SIG-M5 treated with dmso at 0.1 percent for 504 hours (cell line): ENCODE measurements at regions not wholly inside any gene's neighbourhood (a gene's known extent, or its start where the extent isn't known, plus 50 kb on each side); places are given as distances from the start of the nearest gene placed in this dataset.
"Not testable (repeated sequence)": the region's sequence is repeated elsewhere in the genome, so short reads cannot be mapped to it uniquely, and the experiment has no call there.

Experiments used
- DNase-seq: peaks from one replicate; lab custom pipeline; 2025; ENCODE audit not compliant: unreplicated experiment; lab: John Stamatoyannopoulos, UW

GRCh38 chr2:186164325-186164724 is 321.7 kb upstream of the ZC3H15 start:
- no peak for DNase-seq

GRCh38 chr2:186170693-186171092 is 315.4 kb upstream of the ZC3H15 start:
- no peak for DNase-seq

- DNase-seq: no peak
Observed at GRCh38 chr2:186181625-186182024, 304.4 kb upstream of the ZC3H15 start.

- DNase-seq: not testable (repeated sequence)
Observed at GRCh38 chr2:186182366-186182765, 303.7 kb upstream of the ZC3H15 start.

- DNase-seq: no peak
Observed at GRCh38 chr2:186183406-186183805, 302.7 kb upstream of the ZC3H15 start.

GRCh38 chr2:186187854-186188253 is 298.2 kb upstream of the ZC3H15 start:
- no peak for DNase-seq

- no peak for DNase-seq
Observed at GRCh38 chr2:186189816-186190215, 296.2 kb upstream of the ZC3H15 start.

GRCh38 chr2:186195696-186196095 is 290.4 kb upstream of the ZC3H15 start:
- no peak for DNase-seq

- DNase-seq: no peak
Observed at GRCh38 chr2:186197955-186198354, 288.1 kb upstream of the ZC3H15 start.

- DNase-seq: no peak
Observed at GRCh38 chr2:186199029-186199428, 287.0 kb upstream of the ZC3H15 start.

- DNase-seq: no peak
Observed at GRCh38 chr2:186201371-186201770, 284.7 kb upstream of the ZC3H15 start.

GRCh38 chr2:186205254-186205911 is 280.7 kb upstream of the ZC3H15 start:
- DNase-seq: peak; percentile 54

GRCh38 chr2:186209532-186209931 is 276.5 kb upstream of the ZC3H15 start:
- no peak for DNase-seq

GRCh38 chr2:186220409-186220808 is 265.7 kb upstream of the ZC3H15 start:
- no peak for DNase-seq

- DNase-seq: no peak
Observed at GRCh38 chr2:186229265-186229664, 256.8 kb upstream of the ZC3H15 start.

GRCh38 chr2:186241874-186242273 is 244.2 kb upstream of the ZC3H15 start:
- DNase-seq: no peak

GRCh38 chr2:186254759-186255158 is 231.3 kb upstream of the ZC3H15 start:
- DNase-seq: no peak

GRCh38 chr2:186255823-186256222 is 230.2 kb upstream of the ZC3H15 start:
- DNase-seq: no peak

GRCh38 chr2:186256540-186256939 is 229.5 kb upstream of the ZC3H15 start:
- DNase-seq: peak; percentile 50

- DNase-seq: no peak
Observed at GRCh38 chr2:186263673-186264250, 222.3 kb upstream of the ZC3H15 start.

GRCh38 chr2:186269536-186269935 is 216.5 kb upstream of the ZC3H15 start:
- no peak for DNase-seq

GRCh38 chr2:186273953-186274352 is 212.1 kb upstream of the ZC3H15 start:
- DNase-seq: no peak
